Esophagus muscularis mucosa (tissue), 4 donors: ENCODE measurements at regions not wholly inside any gene's neighbourhood (a gene's known extent, or its start where the extent isn't known, plus 50 kb on each side); places are given as distances from the start of the nearest gene placed in this dataset.
A peak's percentile ranks its signal among the peaks of the same experiment; 100 is the strongest.

Experiments
- DNase-seq: peaks from one replicate; pipeline ENCODE4 v3.0.0-alpha.2; 2017; ENCODE audit errors: extremely low spot score
- H3K27ac ChIP-seq, 4 donors: fragments of 200-600 bp; sonication (generic); replicated peaks in 1 of 4; 1 replicate in 3 of 4; 2 replicates in 1 of 4; pipeline ENCODE4 v1.5.1; 2016 to 2019; ENCODE audit warnings: mild to moderate bottlenecking in 1 of 4
- H3K27me3 ChIP-seq, 4 donors: fragments of 200-600 bp; sonication (generic); one replicate each; pipeline versions ENCODE4 v1.5.1 to v1.6.0; 2016 to 2019
- H3K36me3 ChIP-seq, 4 donors: fragments of 200-600 bp; sonication (generic); one replicate each; pipeline ENCODE4 v1.5.1; 2016 to 2019
- H3K4me1 ChIP-seq, 4 donors: fragments of 200-600 bp; sonication (generic); one replicate each; pipeline ENCODE4 v1.5.1; 2016 to 2019
- H3K4me3 ChIP-seq, 4 donors: fragments of 200-600 bp; sonication (generic); 1 replicate in 2 of 4; 2 replicates in 2 of 4; pipeline ENCODE4 v1.5.1; 2016 to 2019; ENCODE audit warnings: mild to moderate bottlenecking in 4 of 4, moderate library complexity in 1 of 4
- H3K9me3 ChIP-seq, 4 donors: fragments of 200-600 bp; sonication (generic); 1 replicate in 3 of 4; 2 replicates in 1 of 4; pipeline ENCODE4 v1.5.1; 2016 to 2019
- EP300 ChIP-seq: sonication (generic); formaldehyde crosslinking; IDR thresholded peaks from one replicate; pipeline ENCODE4 v1.6.1; 2017; ENCODE audit warnings: antibody characterized with exemption
- POLR2A ChIP-seq: fragments of 450-650 bp; IDR thresholded peaks from one replicate; pipeline ENCODE4 v1.6.1; 2017; ENCODE audit warnings: antibody characterized with exemption, moderate library complexity, mild to moderate bottlenecking, low read depth
- POLR2AphosphoS5 ChIP-seq, 2 donors: sonication (generic); formaldehyde crosslinking; IDR thresholded peaks; one replicate each; pipeline ENCODE4 v1.6.1; 2017; ENCODE audit warnings: antibody characterized with exemption in 2 of 2
- WGBS: methylation state at CpG from one replicate; pipeline ENCODE4 v1.1.5; 2018; 5-methylcytosine and 5-hydroxymethylcytosine counted together
- intact Hi-C: fragments of 100-400 bp; cut with DNase I; formaldehyde crosslinking; loops from one replicate; pipeline ENCODE4 v1.15.1; 2023
- TF ChIP-seq, protein P1 (sequence below), 3 experiments: fragments of 200-600 bp in 2 of 3; fragments of 450-650 bp in 1 of 3; sonication (generic) in 2 of 3; IDR thresholded peaks; one replicate each; pipeline ENCODE4 v1.5.1; 2017 to 2019; ENCODE audit warnings: antibody characterized with exemption in 3 of 3, mild to moderate bottlenecking in 2 of 3, moderate library complexity in 1 of 3

DNA sequence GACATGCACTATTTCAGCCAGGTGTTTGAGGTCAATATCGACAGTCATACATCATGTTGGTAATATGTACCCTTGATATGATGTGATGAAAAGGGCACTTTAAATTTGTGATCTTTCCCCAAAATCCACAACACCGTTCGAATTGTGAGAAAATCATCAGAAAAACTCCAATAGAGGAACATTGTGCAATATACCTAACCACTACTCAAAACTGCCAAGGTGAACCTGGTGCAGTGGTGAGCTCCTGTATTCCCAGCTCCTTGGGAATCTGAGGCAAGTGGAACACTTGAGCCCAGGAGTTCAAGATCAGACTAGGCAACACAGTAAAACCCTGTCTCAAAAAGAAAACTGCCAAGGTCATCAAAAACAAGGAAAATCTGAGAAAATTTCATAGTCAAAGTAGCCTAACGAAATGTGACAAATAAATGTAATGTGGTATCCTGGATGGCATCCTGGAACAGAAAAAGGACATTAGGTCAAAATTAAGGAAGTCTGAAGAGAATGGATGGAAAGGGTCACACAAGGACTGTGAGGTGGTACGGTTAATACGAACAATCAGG is 55.6 kb upstream of the LSM6 start:
- TF ChIP-seq POLR2AphosphoS5 (IDR thresholded peaks at IDR 0.05) (no peak), POLR2A (no peak), EP300 (no peak)
- TF ChIP-seq, protein P1, sequence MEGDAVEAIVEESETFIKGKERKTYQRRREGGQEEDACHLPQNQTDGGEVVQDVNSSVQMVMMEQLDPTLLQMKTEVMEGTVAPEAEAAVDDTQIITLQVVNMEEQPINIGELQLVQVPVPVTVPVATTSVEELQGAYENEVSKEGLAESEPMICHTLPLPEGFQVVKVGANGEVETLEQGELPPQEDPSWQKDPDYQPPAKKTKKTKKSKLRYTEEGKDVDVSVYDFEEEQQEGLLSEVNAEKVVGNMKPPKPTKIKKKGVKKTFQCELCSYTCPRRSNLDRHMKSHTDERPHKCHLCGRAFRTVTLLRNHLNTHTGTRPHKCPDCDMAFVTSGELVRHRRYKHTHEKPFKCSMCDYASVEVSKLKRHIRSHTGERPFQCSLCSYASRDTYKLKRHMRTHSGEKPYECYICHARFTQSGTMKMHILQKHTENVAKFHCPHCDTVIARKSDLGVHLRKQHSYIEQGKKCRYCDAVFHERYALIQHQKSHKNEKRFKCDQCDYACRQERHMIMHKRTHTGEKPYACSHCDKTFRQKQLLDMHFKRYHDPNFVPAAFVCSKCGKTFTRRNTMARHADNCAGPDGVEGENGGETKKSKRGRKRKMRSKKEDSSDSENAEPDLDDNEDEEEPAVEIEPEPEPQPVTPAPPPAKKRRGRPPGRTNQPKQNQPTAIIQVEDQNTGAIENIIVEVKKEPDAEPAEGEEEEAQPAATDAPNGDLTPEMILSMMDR (IDR thresholded peaks at IDR 0.05) = no peak
- intact Hi-C loops = no loop called here
- no peaks in the 10 kb centered on the region for H3K4me1 ChIP-seq
- no peak overlapping the region for H3K4me3 ChIP-seq
- no peaks in the 10 kb centered on the region for H3K36me3 ChIP-seq
- peak; percentile 53 for DNase-seq
- H3K27me3 ChIP-seq = no peaks in the 10 kb centered on the region
- no peak overlapping the region for H3K27ac ChIP-seq
- H3K9me3 ChIP-seq = no peaks in the 10 kb centered on the region
- 92% methylated on average over 6 of the region's 6 CpGs for WGBS

DNA sequence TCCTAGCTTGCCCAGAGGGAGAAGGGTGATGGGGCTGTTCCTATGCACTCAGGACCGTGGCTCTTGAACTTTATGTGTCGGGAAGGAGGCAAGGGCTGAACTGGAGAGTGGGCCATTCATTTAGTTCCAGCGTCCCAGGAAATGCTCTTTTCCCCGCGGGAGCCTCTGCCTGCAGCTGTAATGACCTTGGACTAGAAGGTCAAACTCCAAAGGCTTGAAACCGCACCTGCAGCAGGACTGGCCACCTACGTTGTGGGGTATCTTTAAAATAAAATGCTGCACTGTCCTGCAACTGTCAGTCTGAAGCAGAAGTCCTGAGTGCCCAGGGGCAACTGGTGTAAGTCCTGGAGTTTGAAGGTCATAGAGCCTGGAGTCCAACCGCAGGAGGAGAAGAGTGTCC is 61.5 kb upstream of the LSM6 start:
- Histone ChIP-seq H3K27ac (no peak overlapping the region), H3K4me3 (no peak overlapping the region), H3K9me3 (no peaks in the 10 kb centered on the region), H3K36me3 (no peaks in the 10 kb centered on the region), H3K4me1 (no peaks in the 10 kb centered on the region), H3K27me3 (no peaks in the 10 kb centered on the region)
- DNase-seq = peak; percentile 66
- TF ChIP-seq, protein P1 (IDR thresholded peaks at IDR 0.05) = no peak
- TF ChIP-seq POLR2AphosphoS5 (IDR thresholded peaks at IDR 0.05) (no peak), POLR2A (no peak), EP300 (no peak)
- intact Hi-C loops = no loop called here
- WGBS = 75% methylated on average over 8 of the region's 8 CpGs

DNA sequence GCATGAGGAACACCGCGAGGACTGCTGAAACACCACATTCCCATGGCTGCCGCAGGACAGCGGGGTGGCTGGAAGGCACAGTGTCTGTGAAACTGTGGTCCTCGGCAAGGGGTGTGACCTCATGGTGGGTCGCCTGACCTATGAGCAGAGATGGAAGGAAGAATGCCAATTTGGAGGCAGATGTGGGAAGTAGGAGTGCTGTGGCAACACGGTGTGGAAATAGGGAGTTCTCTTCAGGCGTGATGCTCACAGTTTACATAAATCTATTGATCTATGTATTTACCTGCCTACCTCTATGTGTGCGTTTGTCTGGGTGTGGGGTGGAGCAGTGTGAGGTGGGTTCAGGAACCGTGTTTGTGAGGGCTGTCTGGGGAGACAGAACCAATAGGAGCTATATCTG is 62.3 kb upstream of the LSM6 start:
- Histone ChIP-seq H3K4me1 (no peaks in the 10 kb centered on the region), H3K27me3 (no peaks in the 10 kb centered on the region), H3K27ac (no peak overlapping the region), H3K9me3 (no peaks in the 10 kb centered on the region), H3K36me3 (no peaks in the 10 kb centered on the region), H3K4me3 (no peak overlapping the region)
- intact Hi-C loops = no loop called here
- TF ChIP-seq POLR2AphosphoS5 (IDR thresholded peaks at IDR 0.05) (no peak), EP300 (no peak), POLR2A (no peak)
- TF ChIP-seq, protein P1 (IDR thresholded peaks at IDR 0.05) = no peak
- WGBS = 89% methylated on average over 10 of the region's 10 CpGs
- DNase-seq = peak; percentile 90

GRCh38 chr4:146112389-146112788 is 63.1 kb upstream of the LSM6 start:
- H3K4me3 ChIP-seq = no peak overlapping the region
- H3K36me3 ChIP-seq = no peaks in the 10 kb centered on the region
- no peak overlapping the region for H3K27ac ChIP-seq
- H3K9me3 ChIP-seq = no peaks in the 10 kb centered on the region
- no peak for TF ChIP-seq POLR2AphosphoS5 (IDR thresholded peaks at IDR 0.05)
- TF ChIP-seq, protein P1 (IDR thresholded peaks at IDR 0.05) = no peak
- no peak for TF ChIP-seq EP300
- no peak for TF ChIP-seq POLR2A
- no peaks in the 10 kb centered on the region for H3K27me3 ChIP-seq
- no peak for DNase-seq
- no peaks in the 10 kb centered on the region for H3K4me1 ChIP-seq
- intact Hi-C loops = no loop called here

- peak; percentile 26 for DNase-seq
- Histone ChIP-seq H3K27me3 (no peaks in the 10 kb centered on the region), H3K4me1 (no peaks in the 10 kb centered on the region), H3K36me3 (no peaks in the 10 kb centered on the region), H3K4me3 (no peak overlapping the region), H3K27ac (no peak overlapping the region), H3K9me3 (no peaks in the 10 kb centered on the region)
- intact Hi-C loops = no loop called here
- 79% methylated on average over 4 of the region's 4 CpGs for WGBS
- TF ChIP-seq EP300 (no peak), POLR2AphosphoS5 (IDR thresholded peaks at IDR 0.05) (no peak), POLR2A (no peak)
- TF ChIP-seq, protein P1 (IDR thresholded peaks at IDR 0.05) = no peak
These were observed 64.5 kb upstream of the LSM6 start for GRCh38 chr4:146110871-146111485.
